Activated CD4-positive, CD25-positive, alpha-beta regulatory T cell treated with anti-CD3 and anti-CD28 coated beads, Interleukin-2, amount 50 U/mL, for 24 hours (primary cell): ENCODE measurements at regions not wholly inside any gene's neighbourhood (a gene's known extent, or its start where the extent isn't known, plus 50 kb on each side); places are given as distances from the start of the nearest gene placed in this dataset.
A peak's percentile ranks its signal among the peaks of the same experiment; 100 is the strongest.
"Not testable (repeated sequence)": the region's sequence is repeated elsewhere in the genome, so short reads cannot be mapped to it uniquely, and the experiment has no call there.

Experiments
- ATAC-seq, 2 donors: fragments of 150-1000 bp; cut with Tn5 transposase; one replicate each; pipeline ENCODE4 v1.10.0; 2021; ENCODE audit warnings: mild to moderate bottlenecking in 1 of 2, moderate library complexity in 1 of 2

- not testable (repeated sequence) for ATAC-seq
These were observed 53.3 kb upstream of the ARL4D start for GRCh38 chr17:43345515-43345914.

- ATAC-seq = no peak
These were observed 54.1 kb upstream of the ARL4D start for GRCh38 chr17:43344685-43345084.

GRCh38 chr17:43342589-43342890 lies 56.3 kb upstream of the ARL4D start:
- ATAC-seq = no peak

- ATAC-seq = peak; percentile 92
These were observed 56.8 kb upstream of the ARL4D start for GRCh38 chr17:43341715-43342588.

- no peak for ATAC-seq
These were observed 59.8 kb upstream of the ARL4D start for GRCh38 chr17:43338886-43339516.

GRCh38 chr17:43337684-43338428 lies 60.9 kb upstream of the ARL4D start:
- no peak for ATAC-seq

- no peak for ATAC-seq
These were observed 63.9 kb upstream of the ARL4D start for GRCh38 chr17:43334738-43335402.

GRCh38 chr17:43333433-43333943 lies 65.3 kb upstream of the ARL4D start:
- ATAC-seq = no peak

GRCh38 chr17:43332230-43332629 lies 66.6 kb upstream of the ARL4D start:
- ATAC-seq = no peak

GRCh38 chr17:43330876-43331639 lies 67.7 kb upstream of the ARL4D start:
- no peak for ATAC-seq

- no peak for ATAC-seq
These were observed 69.6 kb upstream of the ARL4D start for GRCh38 chr17:43329183-43329582.

- no peak for ATAC-seq
These were observed 70.1 kb upstream of the ARL4D start for GRCh38 chr17:43328650-43329049.

- no peak for ATAC-seq
These were observed 70.9 kb upstream of the ARL4D start for GRCh38 chr17:43327834-43328420.

GRCh38 chr17:43327421-43327820 lies 71.4 kb upstream of the ARL4D start:
- ATAC-seq = no peak

- no peak for ATAC-seq
These were observed 72.1 kb upstream of the ARL4D start for GRCh38 chr17:43326490-43327275.

GRCh38 chr17:43324205-43324893 lies 74.4 kb upstream of the ARL4D start:
- ATAC-seq = no peak

GRCh38 chr17:43319293-43320124 lies 79.3 kb upstream of the ARL4D start:
- ATAC-seq = no peak

- ATAC-seq = no peak
These were observed 82.2 kb upstream of the ARL4D start for GRCh38 chr17:43316522-43317142.
